ENCODE measurements at regions not wholly inside any gene's neighbourhood (a gene's known extent, or its start where the extent isn't known, plus 50 kb on each side); places are given as distances from the start of the nearest gene placed in this dataset.

DNA sequence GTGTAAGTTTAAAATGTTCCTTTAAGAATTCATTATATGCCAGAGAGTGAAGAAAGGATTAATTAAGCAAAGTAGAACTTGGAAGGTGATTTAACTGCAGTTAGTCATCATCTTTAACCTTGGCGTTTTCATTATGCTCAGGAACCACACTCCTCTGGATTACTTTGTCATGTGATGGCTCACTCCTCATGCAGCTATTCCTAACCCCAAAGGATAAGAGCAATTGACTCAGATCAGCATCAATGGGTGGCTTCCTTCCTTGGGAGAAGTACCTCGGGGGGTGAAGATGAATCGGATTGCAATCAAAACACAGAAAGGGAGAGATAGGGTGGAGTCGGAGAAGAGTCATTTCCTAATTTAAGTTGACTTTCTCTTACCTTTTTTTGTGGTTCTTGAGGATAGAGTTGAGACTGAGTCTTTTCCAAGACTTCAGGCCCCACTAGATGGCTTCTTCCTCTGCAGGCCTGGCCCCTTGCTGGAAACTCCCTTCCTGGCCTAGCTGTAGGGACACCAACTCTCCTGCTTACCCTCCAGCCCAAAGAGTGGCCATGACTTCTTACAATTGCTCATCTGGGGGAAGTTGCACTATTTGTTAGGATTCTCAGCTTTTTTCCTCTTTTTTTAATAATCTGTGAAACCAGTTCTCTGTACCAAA lies 238.6 kb upstream of the DDHD1 start:
- no peak overlapping the region for H3K4me3 ChIP-seq (ENCODE audit: low read depth, low read length)
- no peak for DNase-seq (ENCODE audit: low read depth, low spot score)
- ChIA-PET POLR2A (interaction anchor here (0.6 kb wide), 1 partner anchor 17 kb away, joined by 3 read pairs; no protein-coding TSS in a partner anchor), CTCF (interaction anchor here (1.1 to 1.6 kb wide), 3 partner anchors 18 to 96 kb away, joined by 4 to 7 read pairs (median 4); no protein-coding TSS in a partner anchor)
- TF ChIP-seq, protein P1, sequence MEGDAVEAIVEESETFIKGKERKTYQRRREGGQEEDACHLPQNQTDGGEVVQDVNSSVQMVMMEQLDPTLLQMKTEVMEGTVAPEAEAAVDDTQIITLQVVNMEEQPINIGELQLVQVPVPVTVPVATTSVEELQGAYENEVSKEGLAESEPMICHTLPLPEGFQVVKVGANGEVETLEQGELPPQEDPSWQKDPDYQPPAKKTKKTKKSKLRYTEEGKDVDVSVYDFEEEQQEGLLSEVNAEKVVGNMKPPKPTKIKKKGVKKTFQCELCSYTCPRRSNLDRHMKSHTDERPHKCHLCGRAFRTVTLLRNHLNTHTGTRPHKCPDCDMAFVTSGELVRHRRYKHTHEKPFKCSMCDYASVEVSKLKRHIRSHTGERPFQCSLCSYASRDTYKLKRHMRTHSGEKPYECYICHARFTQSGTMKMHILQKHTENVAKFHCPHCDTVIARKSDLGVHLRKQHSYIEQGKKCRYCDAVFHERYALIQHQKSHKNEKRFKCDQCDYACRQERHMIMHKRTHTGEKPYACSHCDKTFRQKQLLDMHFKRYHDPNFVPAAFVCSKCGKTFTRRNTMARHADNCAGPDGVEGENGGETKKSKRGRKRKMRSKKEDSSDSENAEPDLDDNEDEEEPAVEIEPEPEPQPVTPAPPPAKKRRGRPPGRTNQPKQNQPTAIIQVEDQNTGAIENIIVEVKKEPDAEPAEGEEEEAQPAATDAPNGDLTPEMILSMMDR (IDR thresholded peaks at IDR 0.05; ENCODE audit: insufficient read depth, low read length, missing control alignments) = no peak

DNA sequence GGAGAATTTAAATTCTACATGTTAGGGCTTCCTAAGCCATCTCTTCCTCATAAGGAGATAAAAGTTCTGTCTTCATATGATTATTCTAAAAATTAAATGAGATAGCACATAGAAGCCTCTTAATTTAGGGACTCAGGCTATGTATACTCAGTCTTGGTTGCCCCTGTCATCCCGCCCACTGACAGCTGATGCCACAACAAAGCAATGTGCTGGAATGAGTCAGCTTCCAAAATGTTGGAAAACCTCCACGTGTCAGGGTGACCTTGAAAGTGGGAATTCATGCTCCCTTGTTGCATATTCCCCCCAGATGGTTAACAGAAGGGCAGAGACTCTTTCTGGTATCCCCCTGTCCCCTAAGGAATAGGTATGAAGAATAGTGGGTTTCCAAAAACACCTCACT lies 238.0 kb upstream of the DDHD1 start:
- POLR2A ChIA-PET = no interaction called here
- DNase-seq (ENCODE audit: low read depth, low spot score) = no peak
- TF ChIP-seq, protein P1 (IDR thresholded peaks at IDR 0.05; ENCODE audit: insufficient read depth, low read length, missing control alignments) = no peak
- CTCF ChIA-PET = no interaction called here
- no peak overlapping the region for H3K4me3 ChIP-seq (ENCODE audit: low read depth, low read length)

GRCh38 chr14:53390008-53390407 lies 236.9 kb upstream of the DDHD1 start:
- ChIA-PET POLR2A (no interaction called here), CTCF (interaction anchor here (4.1 kb wide), 1 partner anchor 9 kb away, joined by 16 read pairs; no protein-coding TSS in a partner anchor)
- no peak overlapping the region for H3K4me3 ChIP-seq (ENCODE audit: low read depth, low read length)
- DNase-seq (ENCODE audit: low read depth, low spot score) = no peak
- TF ChIP-seq, protein P1 (IDR thresholded peaks at IDR 0.05; ENCODE audit: insufficient read depth, low read length, missing control alignments) = no peak

DNA sequence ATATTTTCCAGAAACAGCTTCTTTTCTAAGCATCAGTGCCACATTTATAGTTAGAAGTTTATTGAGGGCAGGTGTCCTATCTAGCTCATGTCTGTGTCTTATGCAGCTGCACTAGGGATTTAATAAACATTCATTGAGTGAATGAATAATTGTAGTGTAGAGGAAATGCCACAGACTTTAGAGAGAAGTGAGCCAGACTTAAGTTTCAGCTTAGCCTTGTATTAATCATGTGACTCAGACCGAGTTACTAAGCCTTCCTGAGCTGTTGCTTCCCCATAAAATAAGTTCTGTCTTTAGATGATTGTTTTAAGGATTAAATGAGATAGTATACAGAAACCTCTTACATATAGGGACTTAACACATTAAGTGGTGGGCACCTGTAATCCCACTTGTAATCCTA lies 236.1 kb upstream of the DDHD1 start:
- ChIA-PET CTCF (interaction anchor here (1.1 to 4.1 kb wide), 2 partner anchors 10 to 24 kb away, joined by 3 to 16 read pairs; no protein-coding TSS in a partner anchor), POLR2A (interaction anchor here (0.7 kb wide), 1 partner anchor 13 kb away, joined by 3 read pairs; no protein-coding TSS in a partner anchor)
- TF ChIP-seq, protein P1 (IDR thresholded peaks at IDR 0.05; ENCODE audit: insufficient read depth, low read length, missing control alignments) = no peak
- no peak for DNase-seq (ENCODE audit: low read depth, low spot score)
- no peak overlapping the region for H3K4me3 ChIP-seq (ENCODE audit: low read depth, low read length)

DNA sequence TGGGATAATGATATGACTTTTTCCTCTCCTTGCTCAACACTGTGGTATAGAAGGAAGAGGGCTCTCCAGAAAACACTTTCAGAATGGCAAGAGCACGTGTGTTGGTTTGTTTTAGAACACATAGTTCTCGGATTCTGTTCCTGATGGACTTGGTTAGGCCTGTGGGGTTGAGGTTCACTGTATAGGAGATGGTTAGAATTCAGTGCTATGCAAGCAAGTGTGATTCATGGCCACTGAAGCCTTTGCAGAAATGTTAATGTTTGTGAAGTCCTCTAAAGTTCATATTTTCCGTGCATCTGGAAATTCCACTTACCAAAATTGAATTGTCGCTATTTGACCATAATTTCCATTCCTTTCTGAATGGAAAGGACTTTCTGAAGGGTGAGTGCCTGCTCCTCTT lies 233.2 kb upstream of the DDHD1 start:
- POLR2A ChIA-PET = no interaction called here
- CTCF ChIA-PET = interaction anchor here (4.1 kb wide), 1 partner anchor 13 kb away, joined by 16 read pairs; no protein-coding TSS in a partner anchor
- TF ChIP-seq, protein P1 (IDR thresholded peaks at IDR 0.05; ENCODE audit: insufficient read depth, low read length, missing control alignments) = no peak
- no peak overlapping the region for H3K4me3 ChIP-seq (ENCODE audit: low read depth, low read length)
- no peak for DNase-seq (ENCODE audit: low read depth, low spot score)

DNA sequence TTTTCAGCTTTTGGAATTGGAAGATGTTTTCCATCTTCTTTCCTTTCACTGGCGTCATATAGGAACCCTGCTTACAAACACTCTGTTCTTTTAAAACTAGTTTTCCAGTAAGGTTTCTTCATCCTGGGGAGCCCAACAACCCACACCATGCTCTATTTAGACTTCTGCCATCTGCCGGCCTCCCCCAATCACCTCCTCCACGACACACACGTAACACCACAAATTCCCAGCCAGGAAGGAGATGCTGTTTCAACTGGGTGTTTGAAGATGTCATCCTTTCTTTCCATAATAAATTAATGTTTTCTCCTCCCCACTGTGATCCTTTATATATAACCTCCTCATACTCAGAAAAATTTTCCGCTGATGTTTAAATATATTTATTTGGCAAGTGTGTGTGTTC lies 231.4 kb upstream of the DDHD1 start:
- ChIA-PET CTCF (interaction anchor here (0.9 kb wide), 1 partner anchor 14 kb away, joined by 3 read pairs; no protein-coding TSS in a partner anchor), POLR2A (no interaction called here)
- no peak overlapping the region for H3K4me3 ChIP-seq (ENCODE audit: low read depth, low read length)
- TF ChIP-seq, protein P1 (IDR thresholded peaks at IDR 0.05; ENCODE audit: insufficient read depth, low read length, missing control alignments) = no peak
- no peak for DNase-seq (ENCODE audit: low read depth, low spot score)
